ENCODE measurements at regions not wholly inside any gene's neighbourhood (a gene's known extent, or its start where the extent isn't known, plus 50 kb on each side); places are given as distances from the start of the nearest gene placed in this dataset.

- Histone ChIP-seq H3K36me3 (ENCODE audit: insufficient read depth, insufficient read length, low read length) (no peaks in the 10 kb centered on the region), H3K27me3 (ENCODE audit: insufficient read depth, insufficient read length) (no peaks in the 10 kb centered on the region), H3K4me3 (ENCODE audit: insufficient read length, low read depth) (no peak overlapping the region), H3K4me1 (ENCODE audit: insufficient read depth, insufficient read length) (no peaks in the 10 kb centered on the region), H3K9me3 (ENCODE audit: insufficient read depth, low read length) (0 out of 2 replicates have a peak, but pooled peaks cover 6% of the 10 kb centered on the region), H3K9ac (ENCODE audit: insufficient read length, low read depth) (no peak overlapping the region)
- DNase-seq (ENCODE audit: low read depth, low spot score) = no peak
- no peak for TF ChIP-seq YY1 (IDR thresholded peaks at IDR 0.05; ENCODE audit: insufficient read depth, insufficient read length)
- no peak for TF ChIP-seq SUZ12 (IDR thresholded peaks at IDR 0.05; ENCODE audit: extremely low read depth, insufficient read depth, insufficient read length)
Measured at GRCh38 chr2:150385211-150385610, 102.3 kb downstream of the RND3 start.

GRCh38 chr2:150383587-150383986, 103.9 kb downstream of the RND3 start:
- Histone ChIP-seq H3K9ac (ENCODE audit: insufficient read length, low read depth) (no peak overlapping the region), H3K4me3 (ENCODE audit: insufficient read length, low read depth) (no peak overlapping the region), H3K9me3 (ENCODE audit: insufficient read depth, low read length) (0 out of 2 replicates have a peak, but pooled peaks cover 6% of the 10 kb centered on the region), H3K4me1 (ENCODE audit: insufficient read depth, insufficient read length) (no peaks in the 10 kb centered on the region), H3K27me3 (ENCODE audit: insufficient read depth, insufficient read length) (no peaks in the 10 kb centered on the region), H3K36me3 (ENCODE audit: insufficient read depth, insufficient read length, low read length) (no peaks in the 10 kb centered on the region)
- no peak for TF ChIP-seq SUZ12 (IDR thresholded peaks at IDR 0.05; ENCODE audit: extremely low read depth, insufficient read depth, insufficient read length)
- no peak for TF ChIP-seq ZNF274 (IDR thresholded peaks at IDR 0.05; ENCODE audit: low read depth, low read length)
- TF ChIP-seq YY1 (IDR thresholded peaks at IDR 0.05; ENCODE audit: insufficient read depth, insufficient read length) = no peak
- DNase-seq (ENCODE audit: low read depth, low spot score) = no peak

- Histone ChIP-seq H3K9ac (ENCODE audit: insufficient read length, low read depth) (no peak overlapping the region), H3K4me1 (ENCODE audit: insufficient read depth, insufficient read length) (no peaks in the 10 kb centered on the region), H3K9me3 (ENCODE audit: insufficient read depth, low read length) (no peaks in the 10 kb centered on the region), H3K4me3 (ENCODE audit: insufficient read length, low read depth) (no peak overlapping the region), H3K36me3 (ENCODE audit: insufficient read depth, insufficient read length, low read length) (no peaks in the 10 kb centered on the region), H3K27me3 (ENCODE audit: insufficient read depth, insufficient read length) (no peaks in the 10 kb centered on the region)
- TF ChIP-seq ZNF274 (IDR thresholded peaks at IDR 0.05; ENCODE audit: low read depth, low read length) (no peak), YY1 (IDR thresholded peaks at IDR 0.05; ENCODE audit: insufficient read depth, insufficient read length) (no peak)
- DNase-seq (ENCODE audit: low read depth, low spot score) = no peak
Measured at GRCh38 chr2:150379166-150379565, 108.3 kb downstream of the RND3 start.

- DNase-seq (ENCODE audit: low read depth, low spot score) = no peak
- H3K4me3 ChIP-seq (ENCODE audit: insufficient read length, low read depth) = no peak overlapping the region
- H3K9ac ChIP-seq (ENCODE audit: insufficient read length, low read depth) = no peak overlapping the region
- no peak for TF ChIP-seq ZNF274 (IDR thresholded peaks at IDR 0.05; ENCODE audit: low read depth, low read length)
- TF ChIP-seq YY1 (IDR thresholded peaks at IDR 0.05; ENCODE audit: insufficient read depth, insufficient read length) = no peak
- no peak for TF ChIP-seq SUZ12 (IDR thresholded peaks at IDR 0.05; ENCODE audit: extremely low read depth, insufficient read depth, insufficient read length)
- H3K36me3 ChIP-seq (ENCODE audit: insufficient read depth, insufficient read length, low read length) = no peaks in the 10 kb centered on the region
- no peaks in the 10 kb centered on the region for H3K9me3 ChIP-seq (ENCODE audit: insufficient read depth, low read length)
- no peaks in the 10 kb centered on the region for H3K27me3 ChIP-seq (ENCODE audit: insufficient read depth, insufficient read length)
- H3K4me1 ChIP-seq (ENCODE audit: insufficient read depth, insufficient read length) = no peaks in the 10 kb centered on the region
Measured at GRCh38 chr2:150378686-150379085, 108.8 kb downstream of the RND3 start.

- no peaks in the 10 kb centered on the region for H3K27me3 ChIP-seq (ENCODE audit: insufficient read depth, insufficient read length)
- no peaks in the 10 kb centered on the region for H3K36me3 ChIP-seq (ENCODE audit: insufficient read depth, insufficient read length, low read length)
- no peak overlapping the region for H3K9ac ChIP-seq (ENCODE audit: insufficient read length, low read depth)
- H3K4me1 ChIP-seq (ENCODE audit: insufficient read depth, insufficient read length) = no peaks in the 10 kb centered on the region
- no peak overlapping the region for H3K4me3 ChIP-seq (ENCODE audit: insufficient read length, low read depth)
- no peaks in the 10 kb centered on the region for H3K9me3 ChIP-seq (ENCODE audit: insufficient read depth, low read length)
- no peak for TF ChIP-seq YY1 (IDR thresholded peaks at IDR 0.05; ENCODE audit: insufficient read depth, insufficient read length)
- TF ChIP-seq SUZ12 (IDR thresholded peaks at IDR 0.05; ENCODE audit: extremely low read depth, insufficient read depth, insufficient read length) = no peak
- no peak for TF ChIP-seq ZNF274 (IDR thresholded peaks at IDR 0.05; ENCODE audit: low read depth, low read length)
- DNase-seq (ENCODE audit: low read depth, low spot score) = no peak
Measured at GRCh38 chr2:150376553-150377335, 110.7 kb downstream of the RND3 start.

- Histone ChIP-seq H3K4me1 (ENCODE audit: insufficient read depth, insufficient read length) (no peaks in the 10 kb centered on the region), H3K4me3 (ENCODE audit: insufficient read length, low read depth) (no peak overlapping the region), H3K27me3 (ENCODE audit: insufficient read depth, insufficient read length) (no peaks in the 10 kb centered on the region), H3K9me3 (ENCODE audit: insufficient read depth, low read length) (no peaks in the 10 kb centered on the region), H3K36me3 (ENCODE audit: insufficient read depth, insufficient read length, low read length) (no peaks in the 10 kb centered on the region), H3K9ac (ENCODE audit: insufficient read length, low read depth) (no peak overlapping the region)
- no peak for DNase-seq (ENCODE audit: low read depth, low spot score)
- TF ChIP-seq ZNF274 (IDR thresholded peaks at IDR 0.05; ENCODE audit: low read depth, low read length) (no peak), SUZ12 (IDR thresholded peaks at IDR 0.05; ENCODE audit: extremely low read depth, insufficient read depth, insufficient read length) (no peak), YY1 (IDR thresholded peaks at IDR 0.05; ENCODE audit: insufficient read depth, insufficient read length) (no peak)
Measured at GRCh38 chr2:150375333-150375732, 112.1 kb downstream of the RND3 start.

GRCh38 chr2:150374492-150374891, 113.0 kb downstream of the RND3 start:
- Histone ChIP-seq H3K9ac (ENCODE audit: insufficient read length, low read depth) (no peak overlapping the region), H3K36me3 (ENCODE audit: insufficient read depth, insufficient read length, low read length) (no peaks in the 10 kb centered on the region), H3K27me3 (ENCODE audit: insufficient read depth, insufficient read length) (no peaks in the 10 kb centered on the region), H3K4me3 (ENCODE audit: insufficient read length, low read depth) (no peak overlapping the region), H3K9me3 (ENCODE audit: insufficient read depth, low read length) (no peaks in the 10 kb centered on the region), H3K4me1 (ENCODE audit: insufficient read depth, insufficient read length) (no peaks in the 10 kb centered on the region)
- TF ChIP-seq SUZ12 (IDR thresholded peaks at IDR 0.05; ENCODE audit: extremely low read depth, insufficient read depth, insufficient read length) = no peak
- no peak for TF ChIP-seq YY1 (IDR thresholded peaks at IDR 0.05; ENCODE audit: insufficient read depth, insufficient read length)
- no peak for TF ChIP-seq ZNF274 (IDR thresholded peaks at IDR 0.05; ENCODE audit: low read depth, low read length)
- no peak for DNase-seq (ENCODE audit: low read depth, low spot score)
